Astrocyte (in vitro differentiated cells and primary cell): ENCODE measurements at regions not wholly inside any gene's neighbourhood (a gene's known extent, or its start where the extent isn't known, plus 50 kb on each side); places are given as distances from the start of the nearest gene placed in this dataset.

Experiments
- EZH2 ChIP-seq: IDR thresholded peaks from 2 replicates; pipeline ENCODE4 v1.6.1; 2012; ENCODE audit warnings: mild to moderate bottlenecking, low read length, inconsistent platforms; ENCODE audit not compliant: insufficient read depth
- TF ChIP-seq, protein P1 (sequence below): IDR thresholded peaks from 2 replicates; pipeline ENCODE4 v1.5.1; 2011; ENCODE audit warnings: low read depth, mild to moderate bottlenecking, inconsistent platforms, low read length, moderate library complexity; ENCODE audit not compliant: insufficient read depth

DNA sequence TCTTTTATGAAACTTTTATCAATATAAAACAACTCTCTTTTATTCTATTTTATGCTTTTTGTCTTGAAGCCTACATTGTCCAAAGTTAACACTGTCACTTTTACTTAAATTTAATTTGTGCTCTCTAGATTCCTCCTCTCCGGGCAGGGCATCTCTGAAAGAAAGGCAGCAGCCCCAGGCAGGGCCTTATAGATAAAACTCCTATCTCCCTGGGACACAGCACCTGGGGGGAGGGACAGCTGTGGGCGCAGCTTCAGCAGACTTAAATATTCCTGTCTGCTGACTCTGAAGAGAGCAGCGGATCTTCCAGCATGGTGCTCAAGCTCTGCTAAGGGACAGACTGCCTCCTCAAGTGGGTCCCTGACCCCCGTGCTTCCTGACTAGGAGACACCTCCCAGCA is 447.7 kb upstream of the FANCL start:
- TF ChIP-seq, protein P1, sequence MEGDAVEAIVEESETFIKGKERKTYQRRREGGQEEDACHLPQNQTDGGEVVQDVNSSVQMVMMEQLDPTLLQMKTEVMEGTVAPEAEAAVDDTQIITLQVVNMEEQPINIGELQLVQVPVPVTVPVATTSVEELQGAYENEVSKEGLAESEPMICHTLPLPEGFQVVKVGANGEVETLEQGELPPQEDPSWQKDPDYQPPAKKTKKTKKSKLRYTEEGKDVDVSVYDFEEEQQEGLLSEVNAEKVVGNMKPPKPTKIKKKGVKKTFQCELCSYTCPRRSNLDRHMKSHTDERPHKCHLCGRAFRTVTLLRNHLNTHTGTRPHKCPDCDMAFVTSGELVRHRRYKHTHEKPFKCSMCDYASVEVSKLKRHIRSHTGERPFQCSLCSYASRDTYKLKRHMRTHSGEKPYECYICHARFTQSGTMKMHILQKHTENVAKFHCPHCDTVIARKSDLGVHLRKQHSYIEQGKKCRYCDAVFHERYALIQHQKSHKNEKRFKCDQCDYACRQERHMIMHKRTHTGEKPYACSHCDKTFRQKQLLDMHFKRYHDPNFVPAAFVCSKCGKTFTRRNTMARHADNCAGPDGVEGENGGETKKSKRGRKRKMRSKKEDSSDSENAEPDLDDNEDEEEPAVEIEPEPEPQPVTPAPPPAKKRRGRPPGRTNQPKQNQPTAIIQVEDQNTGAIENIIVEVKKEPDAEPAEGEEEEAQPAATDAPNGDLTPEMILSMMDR = no peak
- no peak for TF ChIP-seq EZH2
